Activated CD4-positive, alpha-beta T cell treated with anti-CD3 and anti-CD28 coated beads for 4 hours (primary cell): ENCODE measurements at regions not wholly inside any gene's neighbourhood (a gene's known extent, or its start where the extent isn't known, plus 50 kb on each side); places are given as distances from the start of the nearest gene placed in this dataset.

Source experiments
- DNase-seq, 2 donors: peaks; one replicate each; pipeline ENCODE4 v3.0.0-alpha.2; 2020

DNA sequence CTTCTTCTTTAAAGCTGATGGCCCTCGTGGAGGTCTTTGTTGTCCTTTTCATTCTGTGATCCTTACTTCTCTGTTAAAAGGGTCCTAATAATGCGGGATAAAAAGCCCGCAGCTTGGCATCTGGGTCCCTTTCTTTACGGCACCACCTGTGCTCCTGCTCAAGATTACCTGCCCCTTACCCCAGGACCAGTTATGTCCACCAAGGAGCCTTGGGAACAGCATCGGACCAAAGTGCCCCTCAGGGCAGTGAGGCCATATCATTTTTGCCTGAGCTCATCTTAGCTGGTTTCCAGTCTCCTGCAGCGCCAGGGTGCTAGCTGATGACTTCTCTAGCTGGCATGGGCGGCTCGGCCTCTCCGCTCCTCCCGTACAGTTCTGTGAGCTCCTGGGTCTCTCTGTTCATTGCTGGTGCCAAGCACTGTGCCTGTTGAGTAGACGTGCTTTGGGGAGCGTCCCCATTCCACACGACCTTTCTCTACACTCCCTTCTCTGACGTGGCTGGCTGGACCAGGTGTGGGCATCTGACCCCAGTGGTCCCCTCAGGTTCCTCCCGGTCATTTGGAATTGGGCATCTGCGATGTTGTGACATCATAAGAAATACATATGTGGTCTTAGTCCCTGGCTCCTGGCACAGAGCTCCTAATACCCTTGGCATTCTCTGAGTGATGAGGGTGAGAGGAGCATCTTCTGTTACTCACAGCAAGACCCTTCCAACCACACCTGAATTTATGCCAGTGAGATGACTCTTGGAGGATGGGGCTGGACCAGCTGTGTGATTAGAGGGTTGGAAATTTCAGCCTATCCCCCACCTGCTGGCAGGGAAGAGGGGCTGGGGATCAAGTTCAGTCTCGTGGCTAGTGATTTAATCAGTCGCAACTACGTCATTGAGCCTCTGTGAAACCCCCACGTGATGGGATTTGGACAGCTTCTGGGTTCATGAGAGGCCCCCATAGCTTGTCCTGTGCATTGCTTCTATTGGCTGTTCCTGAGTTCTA, 134.2 kb upstream of the HS6ST1 start:
- no peak for DNase-seq

DNA sequence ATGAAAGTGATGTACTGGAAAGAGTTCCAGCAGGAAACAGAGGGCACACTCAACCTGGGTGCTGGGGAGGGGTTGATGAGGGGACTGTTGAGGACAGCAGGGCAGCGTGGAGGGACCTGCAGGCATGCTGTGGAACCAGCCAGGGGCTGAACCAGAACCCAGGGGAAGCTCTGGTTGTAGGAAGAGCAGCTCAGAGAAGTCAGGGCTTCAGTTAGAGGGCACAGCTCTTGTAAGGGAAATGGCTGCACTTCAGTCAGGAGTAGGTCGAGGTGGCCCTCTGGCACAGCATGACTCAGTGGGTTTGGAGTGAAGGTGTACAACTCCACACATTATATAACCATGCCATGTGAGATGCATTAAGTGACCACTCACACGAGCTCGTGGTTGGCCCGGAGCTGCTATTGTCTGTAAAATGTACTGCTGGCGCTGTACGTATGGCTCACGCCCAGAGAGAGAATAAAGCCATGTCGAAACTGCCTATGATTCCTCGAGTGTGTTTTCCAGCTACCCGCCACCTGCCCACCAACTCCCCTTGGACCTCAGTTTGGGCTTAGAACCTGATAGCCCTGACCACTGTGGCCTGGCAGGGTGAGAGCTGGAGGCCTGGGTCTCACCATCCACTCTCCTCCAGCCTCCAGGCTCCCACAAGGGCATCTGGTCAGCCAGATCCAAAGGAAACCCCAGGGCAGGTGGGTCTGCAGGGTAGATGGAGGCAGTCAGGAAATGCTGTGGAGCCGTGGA, 136.5 kb upstream of the HS6ST1 start:
- DNase-seq, result no peak

DNA sequence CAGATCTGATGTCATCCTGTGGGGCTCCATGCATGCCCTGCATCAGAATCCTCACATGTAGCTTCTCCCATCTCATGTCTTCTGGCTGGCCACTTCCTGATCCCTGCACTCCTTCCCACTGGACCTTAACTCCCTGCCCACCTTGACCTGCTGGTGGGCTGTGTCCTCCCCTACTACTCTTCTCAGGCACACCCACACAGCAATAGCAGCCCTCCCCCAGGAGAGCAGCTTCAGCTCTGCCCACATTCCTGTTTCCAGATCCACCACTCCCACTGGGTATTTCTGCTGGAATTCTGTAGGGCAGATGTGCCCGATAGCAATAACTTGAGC, 137.0 kb upstream of the HS6ST1 start:
- DNase-seq, result no peak

DNA sequence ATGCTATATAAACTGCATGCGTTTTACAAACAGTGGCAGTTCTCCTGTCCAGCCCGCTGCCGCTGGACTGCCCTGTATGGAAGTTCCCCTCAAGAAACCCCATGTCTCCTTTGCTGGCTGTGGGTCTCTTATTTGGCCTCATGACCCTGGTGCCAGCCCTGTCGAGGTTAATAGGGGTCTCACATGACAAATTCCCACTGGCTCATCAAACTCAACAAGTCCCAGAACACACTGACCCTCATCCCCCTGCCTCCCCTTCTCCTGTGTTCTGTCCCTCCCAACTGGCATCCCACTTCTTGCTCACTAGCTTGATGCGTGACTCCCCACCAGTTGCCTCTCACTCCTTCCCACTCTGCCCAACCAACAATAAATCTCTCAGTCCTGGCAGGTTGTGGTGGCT, 137.6 kb upstream of the HS6ST1 start:
- no peak for DNase-seq

DNA sequence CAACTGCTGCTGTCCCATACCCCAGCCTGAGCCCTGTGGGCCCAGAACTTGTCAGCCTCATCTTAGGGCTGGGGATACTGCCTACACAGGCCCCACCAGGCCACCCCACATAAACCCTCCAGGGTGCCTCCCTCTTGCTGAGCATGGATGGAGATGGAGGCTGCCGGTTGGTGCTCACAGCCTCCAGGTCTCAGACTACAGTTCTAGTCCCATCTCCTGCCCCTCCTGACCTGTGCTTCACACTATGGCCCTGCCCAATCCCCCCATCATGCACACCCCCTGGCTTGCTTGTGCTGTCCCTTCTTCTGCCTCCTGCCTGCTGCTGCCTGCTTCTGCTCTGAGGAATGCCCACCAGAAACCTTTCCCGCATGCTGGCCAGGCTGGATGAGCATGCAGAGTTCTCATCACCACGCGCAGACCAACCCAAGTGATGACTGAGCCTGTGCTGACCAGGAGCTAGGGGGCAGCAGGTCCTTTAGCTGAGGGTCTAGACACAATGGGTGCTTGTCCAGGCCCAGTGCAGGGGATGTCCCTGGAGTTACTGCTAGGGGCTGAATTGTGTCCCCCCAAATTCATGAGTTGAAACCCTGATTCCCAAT, 138.4 kb upstream of the HS6ST1 start:
- DNase-seq, result no peak

DNA sequence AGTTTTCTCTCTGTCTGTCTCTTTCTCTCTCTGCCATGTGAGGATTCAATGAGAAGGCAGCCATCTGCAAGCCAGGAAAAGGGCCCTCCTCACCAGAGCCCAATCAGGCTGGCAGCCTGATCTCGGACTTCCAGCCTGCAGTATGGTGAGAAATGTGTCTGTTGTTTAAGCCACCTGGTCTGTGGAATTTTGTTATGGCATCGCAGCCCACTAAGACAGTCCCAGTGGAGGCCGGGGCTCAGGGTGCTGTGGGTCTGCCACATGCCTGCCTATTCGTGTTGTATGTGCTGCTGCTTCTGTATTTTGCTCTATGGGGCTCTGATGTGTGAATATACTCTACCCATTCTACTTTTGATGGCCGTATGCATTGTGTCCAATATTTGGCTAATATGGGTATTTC, 139.0 kb upstream of the HS6ST1 start:
- no peak for DNase-seq

DNA sequence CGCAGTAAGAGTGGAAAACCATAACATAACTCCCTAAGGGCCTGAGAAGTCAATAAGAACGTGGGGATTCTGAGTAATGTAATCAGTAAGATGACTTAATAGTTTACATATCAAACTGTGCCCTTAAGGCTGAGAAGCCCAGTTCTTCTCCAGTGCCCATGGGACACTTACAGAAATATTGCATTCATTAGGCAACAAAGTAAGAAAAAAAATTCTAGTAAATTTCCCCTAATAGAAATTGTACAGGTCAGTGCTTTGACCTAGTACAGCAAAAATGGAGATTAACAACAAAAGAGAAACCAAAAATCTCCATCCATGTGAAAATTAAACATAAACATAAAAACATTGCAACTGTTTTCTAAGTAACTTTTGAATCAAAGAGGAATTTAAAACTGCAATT, 139.8 kb upstream of the HS6ST1 start:
- no peak for DNase-seq

DNA sequence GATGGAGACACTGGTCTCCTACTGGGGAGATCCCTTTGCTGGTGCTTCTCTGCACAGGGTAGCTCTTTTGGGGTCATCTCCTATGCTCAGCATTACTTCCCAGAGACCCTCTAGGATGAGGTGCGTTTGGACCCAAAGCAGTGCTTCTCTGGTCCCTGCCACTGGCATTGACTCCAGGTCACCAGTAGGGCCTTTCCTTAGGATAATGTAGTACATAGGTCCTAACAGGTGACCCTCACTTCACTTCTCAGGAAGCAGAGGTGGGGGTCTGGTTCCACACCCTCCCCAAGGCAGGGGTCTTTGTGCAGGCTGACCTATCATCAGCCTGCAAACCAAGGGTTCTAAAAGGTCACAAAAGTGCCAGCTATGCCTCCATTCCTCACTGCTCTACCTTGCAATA, 145.8 kb upstream of the HS6ST1 start:
- DNase-seq, result no peak

DNA sequence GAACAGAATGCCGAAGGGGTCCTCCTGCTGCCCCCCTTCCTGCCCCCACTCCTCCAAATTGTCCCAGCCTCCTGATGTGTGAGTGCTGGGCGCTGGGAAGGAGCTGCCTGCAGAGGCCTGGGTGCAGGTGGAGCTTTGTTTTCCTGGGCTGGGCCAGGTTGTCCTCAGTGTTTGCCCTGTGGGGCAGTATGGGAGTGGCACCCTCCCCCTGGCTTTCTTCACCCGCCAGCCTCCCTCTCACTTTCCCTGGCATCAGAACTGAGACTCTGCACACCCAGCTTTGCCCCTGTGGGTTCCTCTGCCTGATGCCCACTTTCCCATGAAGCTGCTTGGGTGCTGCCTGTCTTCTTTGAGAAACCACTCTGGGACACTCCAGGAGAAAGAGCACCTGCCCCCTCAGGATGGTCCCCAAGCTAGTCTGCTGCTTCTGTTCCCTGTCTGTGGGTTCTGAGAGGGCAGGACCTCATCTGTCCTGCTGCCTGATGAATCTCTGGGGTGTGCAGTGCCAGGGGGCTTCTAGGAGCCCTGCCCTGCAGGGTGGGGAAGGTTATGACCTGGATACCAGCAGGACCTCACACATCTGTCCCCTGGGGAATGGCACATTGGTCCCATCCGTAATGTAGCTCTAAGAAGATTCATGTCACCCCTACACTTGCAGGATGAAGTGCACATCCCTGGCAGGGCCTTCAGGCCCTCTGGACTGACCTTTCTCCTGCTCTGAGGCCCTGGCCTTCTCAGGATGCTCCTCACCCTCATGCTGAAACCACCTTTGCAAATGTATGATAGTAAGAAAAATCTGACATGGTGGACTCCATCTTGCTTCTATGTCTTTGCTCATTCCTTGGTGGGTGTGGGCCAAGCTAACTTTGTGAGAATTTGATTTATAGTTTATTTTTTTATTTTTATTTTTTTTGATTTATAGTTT, 146.8 kb upstream of the HS6ST1 start:
- no peak for DNase-seq

DNA sequence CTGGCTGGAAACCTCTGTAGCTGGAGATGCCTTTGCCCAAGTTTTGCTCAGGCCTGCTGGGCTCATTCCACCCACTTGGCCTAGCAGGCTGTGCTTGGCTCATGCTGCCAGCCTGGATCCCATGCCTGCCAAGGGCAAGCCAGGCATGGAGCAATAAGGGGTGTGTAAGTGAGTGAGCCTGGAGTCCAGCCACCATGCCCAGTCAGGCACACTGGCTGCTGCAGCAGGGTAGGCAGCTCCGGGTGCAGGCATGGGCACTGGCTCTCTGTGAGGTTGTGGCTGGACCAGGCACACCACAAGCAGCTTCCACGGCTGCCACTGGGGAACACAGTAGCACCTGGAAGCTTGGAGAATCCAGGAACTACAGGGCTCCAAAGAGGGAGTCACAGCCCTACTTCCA, 147.7 kb upstream of the HS6ST1 start:
- no peak for DNase-seq

DNA sequence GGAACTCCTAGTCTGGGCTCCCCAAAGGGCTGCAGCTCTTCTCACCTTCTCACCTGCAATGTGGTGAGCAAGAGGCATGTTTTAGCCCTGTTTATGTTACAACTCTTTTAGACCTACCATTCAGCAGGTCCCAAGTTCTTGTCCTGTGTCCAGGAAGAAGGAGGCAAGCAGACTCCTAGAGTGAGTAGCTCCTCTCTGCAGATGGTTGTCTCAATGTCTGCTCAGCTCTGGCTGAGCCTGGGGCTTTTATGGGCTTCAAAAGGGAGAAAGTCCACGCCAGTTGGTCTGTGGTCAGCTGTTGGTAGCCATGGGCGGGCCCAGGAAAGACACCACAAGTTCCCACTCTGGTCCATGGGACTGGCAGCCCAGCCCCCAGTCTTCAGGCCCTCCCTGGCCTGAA, 148.1 kb upstream of the HS6ST1 start:
- DNase-seq, result no peak

DNA sequence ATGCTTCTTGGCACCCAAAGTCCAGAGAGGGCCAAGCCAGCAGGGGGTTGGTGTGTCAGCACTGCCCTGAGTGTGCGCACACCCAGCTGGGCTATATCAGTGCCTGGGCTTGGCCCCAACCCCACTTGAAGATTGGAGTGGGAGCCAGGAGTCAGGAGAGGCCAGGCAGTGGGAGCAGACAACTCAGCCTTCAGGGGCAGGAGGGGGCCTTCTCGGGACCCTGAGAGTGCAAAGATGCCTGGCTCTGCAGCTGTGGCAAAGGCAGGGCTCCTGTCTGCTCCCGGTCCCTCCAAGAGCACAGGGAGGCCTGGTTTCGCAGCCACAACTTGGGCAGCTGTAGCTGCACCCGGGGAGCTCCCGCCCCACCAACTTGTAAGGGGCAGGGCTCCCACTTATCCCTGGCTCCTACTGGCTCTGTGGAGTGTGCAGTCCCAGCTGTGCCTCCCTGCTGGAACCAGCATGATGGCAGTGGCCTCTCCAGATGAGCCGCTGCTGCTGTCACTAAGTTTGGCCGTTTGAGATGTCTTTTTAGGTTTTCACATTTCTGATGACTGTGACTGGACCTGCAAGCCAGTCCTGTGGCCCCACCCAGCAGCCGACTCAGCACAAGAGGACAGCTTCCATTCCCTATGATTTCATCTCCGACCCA, 148.8 kb upstream of the HS6ST1 start:
- DNase-seq, result no peak

DNA sequence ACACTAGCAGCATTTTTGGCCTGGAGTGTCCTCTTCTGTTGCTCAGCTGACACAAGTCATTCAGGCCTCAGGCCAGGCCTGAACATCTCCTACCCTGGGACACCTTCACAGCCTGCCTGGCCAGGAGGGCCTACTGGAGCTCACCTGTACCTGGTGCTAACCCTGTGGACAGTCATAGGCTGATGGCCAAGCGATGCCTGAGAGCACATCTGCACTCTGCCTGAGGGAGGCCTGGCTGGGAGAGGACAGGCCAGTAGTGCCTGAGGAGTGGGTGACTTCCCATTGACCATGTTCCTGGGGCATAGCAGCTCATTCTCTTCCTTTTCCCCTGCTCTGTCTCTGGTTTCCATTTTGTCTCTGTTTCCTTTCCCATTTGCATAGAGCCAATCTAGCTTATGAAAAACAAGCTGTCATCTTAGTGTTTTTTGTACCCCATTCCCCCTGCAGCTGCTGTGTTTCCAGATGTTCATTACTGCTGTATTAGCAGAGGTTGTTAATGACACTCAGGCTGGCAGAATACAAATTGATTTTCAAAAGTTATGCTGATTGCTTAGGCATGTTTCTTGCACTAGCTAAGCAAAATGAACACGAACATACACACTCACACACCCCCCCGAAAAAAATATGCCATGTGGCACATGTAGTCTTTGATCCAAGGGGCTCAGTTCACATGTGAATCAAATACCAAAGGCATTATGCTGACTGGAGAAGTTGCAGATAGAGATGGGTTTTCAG, 149.7 kb upstream of the HS6ST1 start:
- DNase-seq, result no peak

DNA sequence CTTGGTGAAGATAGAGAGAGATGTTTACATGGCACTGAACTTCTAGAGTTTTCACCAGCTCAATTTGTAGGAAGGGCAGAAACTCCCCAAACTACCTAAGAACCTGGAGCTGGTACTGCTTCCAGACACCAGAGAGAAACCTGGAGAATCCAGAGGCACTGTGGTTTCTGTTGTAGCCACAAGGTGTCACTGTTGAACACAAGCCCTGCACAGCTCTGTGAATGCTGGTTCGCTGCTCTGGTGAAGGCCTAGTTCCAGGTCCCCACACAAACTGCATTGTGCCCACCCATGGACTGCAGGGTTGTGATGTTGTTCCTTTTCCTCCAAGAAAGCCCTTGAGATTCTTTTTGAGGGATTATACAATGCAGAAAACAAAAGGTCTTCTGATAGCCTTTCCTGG, 150.5 kb upstream of the HS6ST1 start:
- no peak for DNase-seq

DNA sequence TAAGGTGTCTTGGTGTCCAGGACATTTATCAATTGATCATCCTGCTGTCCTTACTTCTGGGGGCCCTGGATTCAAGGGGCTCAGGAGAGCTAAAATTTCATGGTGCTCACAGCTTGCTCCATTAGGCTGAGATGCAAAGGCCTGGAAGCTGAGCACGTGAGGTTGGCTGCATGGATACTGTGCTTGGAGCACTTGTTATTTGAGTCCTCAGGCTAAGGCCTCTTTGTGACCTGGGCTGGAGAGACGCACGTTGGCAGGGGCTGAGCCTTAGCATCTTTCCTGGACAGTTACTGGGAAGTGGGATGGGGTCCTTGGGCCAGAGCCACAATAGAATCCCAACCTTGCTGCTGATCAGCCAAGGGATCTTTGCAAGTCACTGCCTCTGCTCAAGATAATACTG, 151.2 kb upstream of the HS6ST1 start:
- no peak for DNase-seq

DNA sequence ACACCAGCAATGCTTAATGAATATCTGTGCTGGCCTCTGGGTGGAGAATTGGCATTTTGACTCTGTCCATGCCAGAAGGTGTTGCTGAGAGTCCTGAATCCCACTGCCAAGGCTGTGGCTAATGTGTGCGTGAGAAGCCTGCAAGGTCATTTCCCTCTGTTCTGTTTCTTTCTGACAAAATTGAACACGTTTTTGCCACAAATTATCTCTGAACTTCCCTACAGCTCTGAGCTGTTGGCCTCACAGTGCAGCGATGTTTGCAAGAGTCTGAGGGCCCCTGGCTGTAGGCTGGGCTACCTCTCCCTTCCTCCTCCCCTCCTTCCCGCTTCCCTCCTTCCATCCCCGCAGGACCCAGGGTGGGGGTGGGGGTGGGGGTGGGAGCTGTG, 154.1 kb upstream of the HS6ST1 start:
- no peak for DNase-seq

DNA sequence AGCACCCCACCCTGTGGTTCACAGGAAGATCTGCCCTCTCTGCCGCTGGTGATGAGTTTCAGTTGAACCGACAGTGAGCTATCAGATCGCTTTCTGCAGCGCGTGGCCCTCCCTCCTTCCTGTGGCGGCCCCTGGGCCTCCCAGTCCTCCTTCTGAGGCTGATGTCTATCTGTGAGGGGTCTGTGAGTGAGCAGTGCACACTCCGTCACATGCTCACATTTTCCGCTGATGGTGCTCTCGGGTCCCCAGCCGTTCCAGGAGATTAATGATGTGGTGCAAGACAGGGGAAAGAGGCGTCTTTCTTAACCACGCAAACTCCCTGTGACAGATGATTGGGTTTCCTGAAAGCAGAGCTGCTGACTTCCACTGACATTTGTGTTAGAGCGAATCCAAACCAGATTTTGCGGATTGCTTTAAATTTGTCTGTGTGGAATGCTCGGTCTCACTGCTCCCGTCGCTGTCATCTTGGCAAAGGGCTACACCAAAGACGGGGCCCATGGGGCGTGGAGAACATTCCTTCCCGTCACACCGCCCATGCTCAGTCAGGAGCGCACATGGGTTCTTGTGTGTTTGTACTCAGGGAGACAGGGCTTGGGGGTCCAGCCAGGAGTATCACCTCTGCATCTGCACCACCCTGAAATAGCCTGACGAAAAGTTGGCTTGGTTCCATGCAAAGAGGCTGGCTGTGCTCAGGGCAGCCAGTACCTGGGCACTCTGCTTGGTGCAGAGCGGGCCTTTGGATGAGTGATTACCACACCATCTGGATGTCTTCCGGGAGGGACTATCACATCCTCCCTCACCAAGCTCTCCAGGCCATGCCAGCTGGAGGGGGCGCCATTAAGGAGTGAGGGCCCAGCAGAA, 154.7 kb upstream of the HS6ST1 start:
- DNase-seq, result no peak

DNA sequence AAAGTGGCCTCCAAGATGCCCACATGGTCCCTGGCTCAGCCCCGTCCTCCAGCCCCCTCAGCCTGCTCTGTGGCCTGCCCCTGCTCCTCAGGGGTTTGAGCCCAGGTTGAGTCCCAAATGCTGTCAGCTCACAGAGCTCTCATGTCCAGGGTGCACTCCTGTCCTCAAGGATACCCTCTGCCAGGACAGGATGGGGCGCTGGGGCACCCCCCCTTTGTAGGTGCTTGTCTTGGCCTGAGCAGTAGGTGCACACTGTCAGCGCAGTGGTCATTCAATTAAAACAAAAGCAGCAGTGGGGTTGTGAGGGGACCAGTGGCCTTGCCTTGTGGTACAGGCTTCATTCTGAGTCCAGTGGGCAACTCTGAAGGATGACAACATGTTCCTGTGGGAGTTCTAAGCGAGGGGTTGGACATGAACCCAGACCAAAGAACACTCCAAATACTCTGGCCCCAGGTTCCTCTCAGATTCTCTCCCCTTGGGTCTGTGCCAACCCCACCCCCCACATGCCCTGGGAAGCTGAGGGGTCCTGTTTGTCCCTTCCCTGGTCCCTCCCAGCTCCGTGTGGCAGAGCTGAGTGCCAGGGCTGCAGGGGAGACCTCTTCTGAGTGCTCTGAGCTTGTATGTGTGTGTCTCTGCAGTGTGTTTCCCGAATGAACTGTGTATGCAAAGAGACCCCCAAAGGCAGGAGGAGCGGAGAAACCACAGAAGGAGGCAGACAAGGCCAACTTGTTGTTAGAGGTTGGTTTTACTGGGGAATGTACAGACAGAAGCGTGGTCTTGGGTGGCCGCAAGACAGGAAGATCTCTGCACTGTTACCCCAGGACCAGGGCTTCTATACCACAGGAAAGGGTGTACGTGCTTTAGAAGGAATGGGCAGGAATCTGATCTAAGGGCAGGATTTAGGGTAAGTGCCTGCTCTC, 155.6 kb upstream of the HS6ST1 start:
- DNase-seq, result no peak

DNA sequence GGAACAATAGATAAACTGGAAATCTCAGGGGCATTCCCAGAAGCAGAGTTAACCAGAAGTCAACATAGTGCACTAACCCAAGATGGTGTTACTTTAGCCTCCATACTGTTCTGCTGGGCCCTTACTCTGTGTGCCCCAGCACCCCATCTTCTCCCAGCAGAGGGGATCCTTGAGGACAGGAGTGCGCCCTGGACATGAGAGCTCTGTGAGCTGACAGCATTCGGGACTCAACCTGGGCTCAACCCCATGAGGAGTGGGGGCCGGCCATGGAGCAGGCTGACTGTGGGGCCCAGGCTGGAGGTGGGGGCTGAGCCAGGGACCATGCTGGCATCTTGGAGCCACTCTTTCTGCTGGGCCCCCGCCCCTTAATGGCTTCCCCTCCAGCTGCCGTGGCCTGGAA, 156.3 kb upstream of the HS6ST1 start:
- DNase-seq, result no peak
